WTC11 (cell line): ENCODE measurements at regions not wholly inside any gene's neighbourhood (a gene's known extent, or its start where the extent isn't known, plus 50 kb on each side); places are given as distances from the start of the nearest gene placed in this dataset.

ENCODE experiments used
- ATF2 ChIP-seq: sonication (generic); formaldehyde crosslinking; IDR thresholded peaks from 2 replicates; pipeline ENCODE4 v1.8.1; 2022; ENCODE audit warnings: low read depth, missing genetic modification reagents, borderline replicate concordance
- CTCF ChIP-seq: fragments of 200-600 bp; IDR thresholded peaks from 2 replicates; pipeline ENCODE4 v1.8.0; 2022; ENCODE audit warnings: antibody characterized with exemption
- KAT7 ChIP-seq: sonication (generic); formaldehyde crosslinking; IDR thresholded peaks from 2 replicates; pipeline ENCODE4 v1.8.1; 2023; ENCODE audit warnings: missing genetic modification reagents, mild to moderate bottlenecking, borderline replicate concordance
- MLX ChIP-seq: sonication (generic); formaldehyde crosslinking; IDR thresholded peaks from 2 replicates; pipeline ENCODE4 v1.8.1; 2023; ENCODE audit warnings: mild to moderate bottlenecking, missing genetic modification reagents, moderate library complexity
- MXD4 ChIP-seq: fragments of 250-450 bp; sonication (Bioruptor Pico); IDR thresholded peaks from 2 replicates; pipeline ENCODE4 v1.8.0; 2021; ENCODE audit warnings: mild to moderate bottlenecking, moderate library complexity, borderline replicate concordance
- PRDM15 ChIP-seq: sonication (generic); formaldehyde crosslinking; IDR thresholded peaks from 2 replicates; pipeline ENCODE4 v1.8.0; 2022; ENCODE audit warnings: missing genetic modification reagents

- TF ChIP-seq CTCF (no peak), KAT7 (no peak), MXD4 (CRISPR knock-in tag) (no peak), MLX (CRISPR knock-in tag) (no peak), ATF2 (CRISPR knock-in tag) (no peak), PRDM15 (CRISPR knock-in tag) (no peak)
Observed at GRCh38 chr12:29066011-29066588, 83.0 kb upstream of the FAR2 start.
